ENCODE measurements at regions not wholly inside any gene's neighbourhood (a gene's known extent, or its start where the extent isn't known, plus 50 kb on each side); places are given as distances from the start of the nearest gene placed in this dataset.

- TF ChIP-seq CTCF (IDR thresholded peaks at IDR 0.05) (no peak), POLR2A (IDR thresholded peaks at IDR 0.05) (no peak)
Observed at GRCh38 chr4:181956512-181956911, 286.7 kb upstream of the TENM3 start.
